ENCODE measurements at regions not wholly inside any gene's neighbourhood (a gene's known extent, or its start where the extent isn't known, plus 50 kb on each side); places are given as distances from the start of the nearest gene placed in this dataset.

DNA sequence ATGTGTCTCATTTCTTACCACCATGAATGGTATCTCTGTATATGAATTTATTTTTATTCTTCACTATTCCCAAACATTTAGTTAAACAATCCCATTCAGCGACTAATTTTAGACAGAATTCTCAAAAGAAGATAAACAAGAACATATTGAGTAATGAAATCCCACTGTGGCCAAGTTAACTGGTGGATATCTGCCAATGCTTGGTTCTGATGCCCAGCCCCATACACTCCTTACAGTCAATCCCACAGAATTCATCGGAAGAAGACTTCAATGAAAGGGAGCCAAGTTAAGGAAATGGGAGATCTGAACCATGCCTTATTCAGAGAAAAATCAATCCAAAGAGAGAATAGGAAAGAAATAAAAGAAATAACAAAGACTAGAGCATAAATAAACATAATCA is 518.0 kb downstream of the XPNPEP1 start:
- no peak overlapping the region for H3K27ac ChIP-seq
- 80 to 83% (median 82%) methylated on average over 2 of the region's 2 CpGs for WGBS, 4 donors
- H3K27me3 ChIP-seq: no peaks in the 10 kb centered on the region
- no peaks in the 10 kb centered on the region for H3K4me1 ChIP-seq
- no peak overlapping the region for H3K4me3 ChIP-seq
- no peaks in the 10 kb centered on the region for H3K9me3 ChIP-seq
- TF ChIP-seq, protein P1, sequence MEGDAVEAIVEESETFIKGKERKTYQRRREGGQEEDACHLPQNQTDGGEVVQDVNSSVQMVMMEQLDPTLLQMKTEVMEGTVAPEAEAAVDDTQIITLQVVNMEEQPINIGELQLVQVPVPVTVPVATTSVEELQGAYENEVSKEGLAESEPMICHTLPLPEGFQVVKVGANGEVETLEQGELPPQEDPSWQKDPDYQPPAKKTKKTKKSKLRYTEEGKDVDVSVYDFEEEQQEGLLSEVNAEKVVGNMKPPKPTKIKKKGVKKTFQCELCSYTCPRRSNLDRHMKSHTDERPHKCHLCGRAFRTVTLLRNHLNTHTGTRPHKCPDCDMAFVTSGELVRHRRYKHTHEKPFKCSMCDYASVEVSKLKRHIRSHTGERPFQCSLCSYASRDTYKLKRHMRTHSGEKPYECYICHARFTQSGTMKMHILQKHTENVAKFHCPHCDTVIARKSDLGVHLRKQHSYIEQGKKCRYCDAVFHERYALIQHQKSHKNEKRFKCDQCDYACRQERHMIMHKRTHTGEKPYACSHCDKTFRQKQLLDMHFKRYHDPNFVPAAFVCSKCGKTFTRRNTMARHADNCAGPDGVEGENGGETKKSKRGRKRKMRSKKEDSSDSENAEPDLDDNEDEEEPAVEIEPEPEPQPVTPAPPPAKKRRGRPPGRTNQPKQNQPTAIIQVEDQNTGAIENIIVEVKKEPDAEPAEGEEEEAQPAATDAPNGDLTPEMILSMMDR (IDR thresholded peaks at IDR 0.05): no peak
- TF ChIP-seq POLR2A (IDR thresholded peaks at IDR 0.05): no peak
- no peaks in the 10 kb centered on the region for H3K36me3 ChIP-seq
- intact Hi-C loops (cut with DNase I): no loop called here
- DNase-seq: no peak
- no peak for ATAC-seq

DNA sequence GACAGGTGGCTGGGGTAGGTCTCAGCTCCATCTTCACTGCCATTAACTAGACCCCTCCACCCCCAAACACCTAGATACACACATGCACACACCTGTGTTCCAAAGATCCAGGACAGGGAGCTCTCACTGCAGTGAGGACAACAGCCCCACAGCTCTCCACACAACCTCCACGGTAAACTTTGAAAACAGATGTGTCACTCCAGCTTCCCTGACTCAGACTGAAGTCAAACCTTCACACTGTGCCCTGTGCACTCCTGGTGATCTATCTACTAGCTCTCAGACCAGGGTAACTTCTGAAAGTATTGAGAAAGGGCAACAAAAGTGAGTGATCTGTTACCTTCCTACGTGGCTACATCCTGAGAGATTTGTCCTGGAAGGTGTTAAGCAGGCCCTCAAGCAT is 519.8 kb downstream of the XPNPEP1 start:
- no peaks in the 10 kb centered on the region for H3K27me3 ChIP-seq
- ATAC-seq (no peak), DNase-seq (no peak)
- no peaks in the 10 kb centered on the region for H3K9me3 ChIP-seq
- H3K36me3 ChIP-seq: no peaks in the 10 kb centered on the region
- no peaks in the 10 kb centered on the region for H3K4me1 ChIP-seq
- H3K4me3 ChIP-seq: no peak overlapping the region
- 60 to 67% (median 62%) methylated on average over 2 of the region's 2 CpGs for WGBS, 4 donors
- intact Hi-C loops (cut with DNase I): no loop called here
- TF ChIP-seq, protein P1 (IDR thresholded peaks at IDR 0.05): no peak
- H3K27ac ChIP-seq: no peak overlapping the region

DNA sequence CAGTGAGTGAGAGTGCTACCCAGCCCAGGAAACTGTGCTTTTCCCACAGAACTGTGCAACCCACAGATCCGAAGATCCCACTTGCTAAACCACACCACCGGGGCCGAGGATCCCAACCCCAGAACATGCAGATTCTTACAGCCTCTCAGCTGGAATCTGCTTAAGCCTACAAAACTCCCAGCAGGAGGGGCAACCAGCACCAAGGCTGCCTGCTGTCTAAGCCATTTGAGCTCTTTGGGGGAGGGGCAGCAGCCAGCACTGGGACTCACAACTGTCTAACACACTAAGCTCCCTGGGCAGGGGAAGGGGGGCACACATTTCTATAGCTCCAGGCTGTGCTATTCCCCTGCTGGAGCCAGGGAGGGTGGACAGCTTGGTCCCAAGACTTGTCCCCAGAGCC is 529.9 kb downstream of the XPNPEP1 start:
- WGBS, 4 donors: 14 to 30% (median 20%) methylated on average over 3 of the region's 3 CpGs
- Histone ChIP-seq H3K9me3 (peaks cover 0 to 6% (median 0%) of the 10 kb centered on the region in 12 donors), H3K4me1 (no peaks in the 10 kb centered on the region), H3K36me3 (no peaks in the 10 kb centered on the region), H3K4me3 (no peak overlapping the region), H3K27me3 (no peaks in the 10 kb centered on the region), H3K27ac (no peak overlapping the region)
- intact Hi-C loops (cut with DNase I): no loop called here
- DNase-seq (no peak), ATAC-seq (no peak)
- TF ChIP-seq, protein P1 (IDR thresholded peaks at IDR 0.05): no peak
- no peak for TF ChIP-seq POLR2A (IDR thresholded peaks at IDR 0.05)

DNA sequence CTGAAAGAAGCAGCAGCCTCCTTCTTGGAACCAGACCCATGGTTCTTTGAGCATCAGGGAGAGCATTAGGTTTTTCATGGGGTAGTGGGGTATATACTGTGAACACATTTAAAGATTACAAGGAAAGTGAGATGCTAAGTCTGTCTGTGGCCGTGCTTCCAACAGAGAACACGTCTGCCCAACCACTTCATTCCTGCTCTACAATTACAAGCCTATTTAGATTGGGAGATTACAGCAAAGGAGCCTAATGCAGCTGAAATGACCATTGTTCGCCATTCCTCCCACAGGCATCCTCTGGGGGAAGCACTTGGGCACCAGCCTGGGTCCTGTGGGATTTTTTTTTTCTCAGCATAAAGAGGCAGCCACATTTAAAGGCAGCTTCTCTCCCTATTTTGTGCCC is 536.4 kb downstream of the XPNPEP1 start:
- H3K4me1 ChIP-seq: no peaks in the 10 kb centered on the region
- ATAC-seq (no peak), DNase-seq (no peak)
- H3K27me3 ChIP-seq: peaks cover 0 to 9% (median 0%) of the 10 kb centered on the region in 9 donors
- H3K27ac ChIP-seq: no peak overlapping the region
- TF ChIP-seq, protein P1 (IDR thresholded peaks at IDR 0.05): no peak
- no peak for TF ChIP-seq POLR2A (IDR thresholded peaks at IDR 0.05)
- no peaks in the 10 kb centered on the region for H3K36me3 ChIP-seq
- no peaks in the 10 kb centered on the region for H3K9me3 ChIP-seq
- intact Hi-C loops (cut with DNase I): no loop called here
- no peak overlapping the region for H3K4me3 ChIP-seq
- WGBS, 4 donors: 39 to 48% (median 42%) methylated on average over 3 of the region's 3 CpGs

Data from heart left ventricle (tissue), 16 donors.